IMR-90 (cell line): ENCODE measurements at regions not wholly inside any gene's neighbourhood (a gene's known extent, or its start where the extent isn't known, plus 50 kb on each side); places are given as distances from the start of the nearest gene placed in this dataset.

Source experiments
- ATAC-seq: fragments of 200-7000 bp; cut with Tn5 transposase; 2 replicates; pipeline ENCODE4 v1.9.1; 2020; ENCODE audit warnings: low read depth, mild to moderate bottlenecking, moderate library complexity
- BruUV-seq: library from RNA; stranded (reverse); fragments of 400-500 nt; replicated peaks from 2 replicates; lab custom pipeline; 2021; lab: Mats Ljungman, UMichigan
- CTCF ChIA-PET: fragments of 300-600 bp; formaldehyde crosslinking; extraction: SDS; loops from one replicate; lab custom pipeline; 2021; ENCODE audit warnings: antibody characterized with exemption; lab: Yijun Ruan, JAX
- POLR2A ChIA-PET: fragments of 300-600 bp; sonication (Branson Sonifier 250); formaldehyde crosslinking; loops from one replicate; lab custom pipeline; 2022; ENCODE audit warnings: antibody characterized with exemption; ENCODE audit not compliant: unreplicated experiment; lab: Charles Lee
- DNase-seq: peaks from one replicate; pipeline ENCODE4 v3.0.0; 2013
- H2AFZ ChIP-seq: replicated peaks from 2 replicates; pipeline ENCODE3; 2013; ENCODE audit warnings: low read length, mild to moderate bottlenecking; ENCODE audit not compliant: poor library complexity
- H2AK5ac ChIP-seq: 2 replicates; pipeline ENCODE4 v1.6.1; 2013; ENCODE audit warnings: low read depth, low read length, inconsistent platforms
- H2AK9ac ChIP-seq: replicated peaks from 2 replicates; pipeline ENCODE3; 2013; ENCODE audit warnings: mild to moderate bottlenecking, low read depth, low read length, moderate library complexity; ENCODE audit not compliant: poor library complexity
- H2BK120ac ChIP-seq: 2 replicates; pipeline ENCODE4 v1.6.1; 2013; ENCODE audit warnings: low read depth, low read length, inconsistent platforms
- H2BK15ac ChIP-seq: 3 replicates; pipeline ENCODE4 v1.6.1; 2013; ENCODE audit warnings: low read depth, low read length, inconsistent platforms
- H2BK20ac ChIP-seq: 2 replicates; pipeline ENCODE4 v1.6.1; 2013; ENCODE audit warnings: low read depth, mild to moderate bottlenecking, inconsistent platforms, low read length, moderate library complexity
- H2BK5ac ChIP-seq: 2 replicates; pipeline ENCODE4 v1.6.1; 2013; ENCODE audit warnings: mild to moderate bottlenecking, low read depth, low read length, inconsistent platforms; ENCODE audit not compliant: poor library complexity, severe bottlenecking
- H3K14ac ChIP-seq: replicated peaks from 2 replicates; pipeline ENCODE4 v1.6.1; 2013; ENCODE audit warnings: low read depth, low read length, inconsistent platforms
- H3K18ac ChIP-seq: 2 replicates; pipeline ENCODE4 v1.6.1; 2013; ENCODE audit warnings: low read depth, low read length, control low read depth
- H3K23ac ChIP-seq: 2 replicates; pipeline ENCODE4 v1.6.1; 2013; ENCODE audit warnings: low read depth, low read length, inconsistent platforms
- H3K27ac ChIP-seq: 2 replicates; pipeline ENCODE4 v1.5.1; 2013; ENCODE audit warnings: mild to moderate bottlenecking, control low read depth, low read length; ENCODE audit not compliant: insufficient read depth
- H3K27me3 ChIP-seq: 2 replicates; pipeline ENCODE4 v1.6.1; 2013; ENCODE audit warnings: low read length; ENCODE audit not compliant: control insufficient read depth, insufficient read depth
- H3K36me3 ChIP-seq: 2 replicates; pipeline ENCODE4 v1.6.1; 2013; ENCODE audit warnings: low read length, mixed read lengths; ENCODE audit not compliant: control insufficient read depth, insufficient read depth
- H3K4ac ChIP-seq: 2 replicates; pipeline ENCODE4 v1.6.1; 2013; ENCODE audit warnings: low read depth, low read length, inconsistent platforms
- H3K4me1 ChIP-seq: 2 replicates; pipeline ENCODE4 v1.6.1; 2013; ENCODE audit warnings: low read length, mixed read lengths; ENCODE audit not compliant: control insufficient read depth, insufficient read depth
- H3K4me2 ChIP-seq: 2 replicates; pipeline ENCODE4 v1.6.1; 2013; ENCODE audit warnings: low read depth, mild to moderate bottlenecking, control low read depth, low read length, moderate library complexity
- H3K4me3 ChIP-seq: 2 replicates; pipeline ENCODE4 v1.5.1; 2013; ENCODE audit warnings: low read depth, mild to moderate bottlenecking, control low read depth, low read length, moderate library complexity; ENCODE audit not compliant: insufficient read depth
- H3K56ac ChIP-seq: 2 replicates; pipeline ENCODE4 v1.6.1; 2013; ENCODE audit warnings: low read length, inconsistent platforms; ENCODE audit not compliant: insufficient read depth; ENCODE audit errors: extremely low read depth
- H3K79me1 ChIP-seq, 2 experiments: 2 replicates each; pipeline ENCODE4 v1.6.1; 2013; ENCODE audit warnings: low read length in 2 of 2, inconsistent platforms in 1 of 2, low read depth in 1 of 2
- H3K9ac ChIP-seq: 2 replicates; pipeline ENCODE4 v1.6.1; 2013; ENCODE audit warnings: low read depth, low read length, control low read depth
- H3K9me1 ChIP-seq: 2 replicates; pipeline ENCODE4 v1.6.1; 2013; ENCODE audit warnings: low read length, inconsistent platforms; ENCODE audit not compliant: insufficient read depth
- H3K9me3 ChIP-seq: 2 replicates; pipeline ENCODE4 v1.6.1; 2013; ENCODE audit warnings: low read length; ENCODE audit not compliant: control insufficient read depth, insufficient read depth
- H4K20me1 ChIP-seq: 2 replicates; pipeline ENCODE4 v1.6.1; 2013; ENCODE audit warnings: low read length, inconsistent platforms; ENCODE audit not compliant: insufficient read depth
- H4K5ac ChIP-seq: 2 replicates; pipeline ENCODE4 v1.6.1; 2013; ENCODE audit warnings: mild to moderate bottlenecking, low read depth, low read length, control low read depth
- H4K8ac ChIP-seq, 2 experiments: 2 replicates each; pipeline ENCODE4 v1.6.1; 2013; ENCODE audit warnings: low read depth in 2 of 2, low read length in 2 of 2, control low read depth in 1 of 2, inconsistent platforms in 1 of 2
- H4K91ac ChIP-seq: 2 replicates; pipeline ENCODE4 v1.6.1; 2013; ENCODE audit warnings: low read depth, low read length, inconsistent platforms; ENCODE audit not compliant: insufficient read depth
- CEBPB ChIP-seq: IDR thresholded peaks from 2 replicates; pipeline ENCODE4 v1.6.1; 2012; ENCODE audit warnings: low read depth, low read length, improper control_type of control experiment
- CHD1 ChIP-seq: IDR thresholded peaks from 2 replicates; pipeline ENCODE4 v1.6.1; 2012; ENCODE audit warnings: low read depth, low read length, improper control_type of control experiment
- FOS ChIP-seq: fragments of 150-350 bp; IDR thresholded peaks from 2 replicates; pipeline ENCODE4 v1.6.1; 2016; ENCODE audit warnings: low read depth, low read length
- POLR2A ChIP-seq: IDR thresholded peaks from 2 replicates; pipeline ENCODE4 v1.6.1; 2012; ENCODE audit warnings: mild to moderate bottlenecking, low read depth, low read length
- WGBS, 2 experiments: methylation state at CpG; one replicate each; pipeline versions ENCODE4 v1.1.5 to v1.1.7; 2013; ENCODE audit warnings: missing lambda C conversion rate in 2 of 2; ENCODE audit not compliant: insufficient read length in 1 of 2; ENCODE audit errors: extremely low coverage in 2 of 2; 5-methylcytosine and 5-hydroxymethylcytosine counted together
- dilution Hi-C: fragments of 300-500 bp; cut with HindIII; formaldehyde crosslinking; loops from one replicate; pipeline ENCODE4 v1.14.3; 2018; ENCODE audit warnings: low sequenced_read_pairs; ENCODE audit not compliant: unreplicated experiment
- in situ Hi-C: fragments of 300-500 bp; cut with MboI; formaldehyde crosslinking; loops from 3 replicates; pipeline ENCODE4 v1.14.3; 2019; ENCODE audit warnings: low sequenced_read_pairs, inconsistent platforms, mixed read lengths
- intact Hi-C: fragments of 100-400 bp; cut with micrococcal nuclease; formaldehyde crosslinking; loops from 2 replicates; pipeline ENCODE4 v1.10.0; 2022
- TF ChIP-seq, protein P1 (sequence below): fragments of 150-350 bp; IDR thresholded peaks from 2 replicates; pipeline ENCODE4 v1.6.1; 2016; ENCODE audit warnings: low read depth, mild to moderate bottlenecking, low read length, moderate library complexity, borderline replicate concordance

- Histone ChIP-seq H4K8ac (no peak overlapping the region), H3K27me3 (no peaks in the 10 kb centered on the region), H2BK5ac (no peak overlapping the region), H2BK20ac (no peak overlapping the region), H3K4ac (no peak overlapping the region), H3K9me1 (no peaks in the 10 kb centered on the region), H3K56ac (no peak overlapping the region), H3K27ac (no peak overlapping the region), H4K5ac (no peak overlapping the region), H4K20me1 (no peaks in the 10 kb centered on the region), H3K9me3 (peaks cover 3% of the 10 kb centered on the region), H3K14ac (no peak overlapping the region), H3K18ac (no peak overlapping the region), H4K91ac (no peak overlapping the region), H2BK120ac (no peak overlapping the region), H3K79me1 (no peaks in the 10 kb centered on the region), H3K9ac (no peak overlapping the region), H3K36me3 (no peaks in the 10 kb centered on the region), H2BK15ac (no peak overlapping the region), H3K23ac (no peak overlapping the region), H2AK9ac (no peak overlapping the region), H2AK5ac (no peak overlapping the region), H3K4me2 (no peak overlapping the region), H3K4me1 (no peaks in the 10 kb centered on the region; the same call in 1 of the 2 replicates), H2AFZ (no peak overlapping the region), H3K4me3 (no peak overlapping the region)
- intact Hi-C loops: no loop called here
- DNase-seq (no peak), ATAC-seq (no peak)
- 88% methylated on average over 2 of the region's 4 CpGs; no CpG with 5 or more reads in 1 of the 2 experiments for WGBS, 2 experiments
- TF ChIP-seq FOS (no peak), CEBPB (no peak), CHD1 (no peak), POLR2A (no peak)
- TF ChIP-seq, protein P1, sequence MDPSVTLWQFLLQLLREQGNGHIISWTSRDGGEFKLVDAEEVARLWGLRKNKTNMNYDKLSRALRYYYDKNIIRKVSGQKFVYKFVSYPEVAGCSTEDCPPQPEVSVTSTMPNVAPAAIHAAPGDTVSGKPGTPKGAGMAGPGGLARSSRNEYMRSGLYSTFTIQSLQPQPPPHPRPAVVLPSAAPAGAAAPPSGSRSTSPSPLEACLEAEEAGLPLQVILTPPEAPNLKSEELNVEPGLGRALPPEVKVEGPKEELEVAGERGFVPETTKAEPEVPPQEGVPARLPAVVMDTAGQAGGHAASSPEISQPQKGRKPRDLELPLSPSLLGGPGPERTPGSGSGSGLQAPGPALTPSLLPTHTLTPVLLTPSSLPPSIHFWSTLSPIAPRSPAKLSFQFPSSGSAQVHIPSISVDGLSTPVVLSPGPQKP: no peak
- dilution Hi-C loops: no loop called here
- in situ Hi-C loops: no loop called here
- POLR2A ChIA-PET: no interaction called here
- CTCF ChIA-PET: no interaction called here
- no TSS peak for BruUV-seq
These were observed 500.9 kb downstream of the SLC16A7 start for GRCh38 chr12:60096727-60097126.
